SK-N-MC (cell line): ENCODE measurements at regions not wholly inside any gene's neighbourhood (a gene's known extent, or its start where the extent isn't known, plus 50 kb on each side); places are given as distances from the start of the nearest gene placed in this dataset.
"Not testable (repeated sequence)": the region's sequence is repeated elsewhere in the genome, so short reads cannot be mapped to it uniquely, and the experiment has no call there.

Source experiments
- DNase-seq: peaks from one replicate; pipeline ENCODE4 v3.0.0-alpha.2; 2011; ENCODE audit warnings: low read depth, low spot score
- H3K27ac ChIP-seq: fragments of 200-600 bp; sonication (generic); 2 replicates; pipeline ENCODE4 v1.5.1; 2016; ENCODE audit warnings: mixed run types
- H3K36me3 ChIP-seq: fragments of 200-600 bp; sonication (generic); 2 replicates; pipeline ENCODE4 v1.6.1; 2017; ENCODE audit warnings: antibody characterized with exemption, low read length, mixed read lengths; ENCODE audit not compliant: insufficient read depth
- H3K4me3 ChIP-seq: fragments of 200-600 bp; sonication (generic); 2 replicates; pipeline ENCODE4 v1.5.1; 2016
- H3K9ac ChIP-seq: fragments of 200-600 bp; sonication (generic); 2 replicates; pipeline ENCODE4 v1.8.0; 2017; ENCODE audit warnings: mixed run types, mixed read lengths; ENCODE audit not compliant: insufficient read length
- H3K9me3 ChIP-seq: fragments of 200-600 bp; sonication (generic); 2 replicates; pipeline ENCODE4 v1.6.1; 2017; ENCODE audit warnings: low read depth, mild to moderate bottlenecking, antibody characterized with exemption, low read length, moderate library complexity, mixed read lengths
- EZH2 ChIP-seq: fragments of 200-600 bp; sonication (generic); IDR thresholded peaks from one replicate; pipeline ENCODE4 v1.6.1; 2017; ENCODE audit warnings: antibody characterized with exemption
- FOXP2 ChIP-seq: optimal IDR thresholded peaks from 2 replicates; pipeline ENCODE3; 2011; ENCODE audit warnings: mild to moderate bottlenecking, moderate library complexity; ENCODE audit not compliant: insufficient read depth; ENCODE audit errors: extremely low read length, control extremely low read depth
- POLR2AphosphoS5 ChIP-seq: IDR thresholded peaks from 2 replicates; pipeline ENCODE4 v1.6.1; 2012; ENCODE audit warnings: mild to moderate bottlenecking, low read depth, low read length, borderline replicate concordance

DNA sequence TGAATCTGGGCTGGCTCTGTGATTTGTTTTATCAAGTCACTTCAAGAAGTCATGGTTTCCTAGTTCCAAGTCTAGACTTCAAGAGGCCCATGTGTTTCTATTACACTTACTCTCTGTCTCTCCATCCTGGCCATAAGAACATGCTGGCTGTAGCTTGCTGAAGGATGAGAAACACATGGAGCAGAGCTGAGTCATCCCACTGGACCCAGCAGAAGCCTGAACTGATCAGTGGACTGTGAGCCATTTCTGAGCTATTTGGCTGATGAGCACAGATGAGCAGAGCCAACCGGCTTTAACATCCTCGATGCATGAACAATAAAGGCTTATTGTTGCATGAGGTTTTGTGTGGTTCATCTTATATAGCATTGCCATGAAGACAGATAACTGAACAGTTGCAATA is 290.6 kb upstream of the BOD1L1 start:
- no peaks in the 10 kb centered on the region for H3K9me3 ChIP-seq
- H3K36me3 ChIP-seq, result no peaks in the 10 kb centered on the region
- TF ChIP-seq POLR2AphosphoS5 (no peak), FOXP2 (no peak), EZH2 (no peak)
- no peak for DNase-seq
- H3K27ac ChIP-seq, result no peak overlapping the region
- no peak overlapping the region for H3K4me3 ChIP-seq
- no peak overlapping the region for H3K9ac ChIP-seq

DNA sequence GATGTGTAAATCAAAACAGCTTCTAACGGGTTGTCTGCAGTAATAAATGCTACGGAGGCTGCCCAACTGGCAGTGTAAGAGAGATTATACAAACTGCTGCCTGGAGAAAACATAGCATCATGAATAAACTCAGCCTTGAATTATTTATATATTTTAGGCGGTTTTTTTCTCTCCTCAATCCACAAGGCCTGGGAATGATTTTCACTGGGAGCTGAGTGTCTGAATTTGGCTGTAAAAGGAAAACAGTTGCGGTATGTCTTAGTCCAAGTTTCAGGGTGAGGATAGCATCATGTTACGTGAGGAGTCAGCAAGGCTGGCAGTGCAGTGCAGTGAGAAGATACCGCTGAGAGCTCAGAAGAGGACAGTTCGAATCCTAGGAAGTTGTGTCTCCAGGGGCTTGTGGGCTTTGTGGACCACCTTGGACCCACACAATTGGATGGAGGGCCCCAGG is 291.5 kb upstream of the BOD1L1 start:
- Histone ChIP-seq H3K4me3 (no peak overlapping the region), H3K9me3 (no peaks in the 10 kb centered on the region), H3K27ac (no peak overlapping the region), H3K36me3 (no peaks in the 10 kb centered on the region), H3K9ac (no peak overlapping the region)
- TF ChIP-seq FOXP2 (no peak), POLR2AphosphoS5 (no peak), EZH2 (no peak)
- DNase-seq, result no peak

DNA sequence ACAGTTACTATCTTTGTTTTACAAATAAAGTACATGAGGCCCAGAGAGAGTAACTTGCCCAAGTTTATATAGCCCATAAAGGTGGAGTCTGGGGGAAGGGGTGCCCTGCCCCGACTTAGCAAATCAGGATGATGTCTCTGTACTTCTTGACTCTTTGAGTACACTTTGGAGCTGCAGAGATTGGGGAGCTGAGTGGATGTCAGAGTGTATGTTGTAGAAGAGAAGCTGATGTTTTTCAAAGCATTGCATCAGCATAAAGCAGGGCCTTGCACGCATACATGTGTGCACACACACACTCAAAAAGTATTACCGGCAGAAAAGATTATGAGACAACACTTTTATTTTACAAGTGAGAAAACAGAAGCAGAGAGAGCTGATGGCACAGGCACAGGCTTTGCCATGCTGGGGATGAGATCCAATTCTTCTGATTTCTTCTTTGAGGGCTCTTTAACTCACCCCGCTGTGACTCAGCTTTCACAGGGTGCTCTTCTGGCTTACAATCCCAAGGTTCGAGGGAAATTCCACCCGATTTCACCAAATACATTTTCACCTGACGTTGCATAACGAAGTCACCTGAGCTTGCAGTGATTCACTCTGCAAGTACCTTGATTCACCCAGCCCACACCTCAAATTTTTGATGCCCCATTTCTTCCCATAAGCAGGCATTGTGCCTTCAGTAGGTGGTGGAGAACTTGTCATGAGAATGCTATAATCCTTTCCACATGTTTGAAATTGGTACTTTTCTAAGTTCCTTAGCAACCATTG is 292.8 kb upstream of the BOD1L1 start:
- no peak overlapping the region for H3K9ac ChIP-seq
- H3K4me3 ChIP-seq, result no peak overlapping the region
- no peaks in the 10 kb centered on the region for H3K36me3 ChIP-seq
- no peak for DNase-seq
- TF ChIP-seq POLR2AphosphoS5, result no peak
- TF ChIP-seq FOXP2, result no peak
- TF ChIP-seq EZH2, result no peak
- no peak overlapping the region for H3K27ac ChIP-seq
- H3K9me3 ChIP-seq, result no peaks in the 10 kb centered on the region

DNA sequence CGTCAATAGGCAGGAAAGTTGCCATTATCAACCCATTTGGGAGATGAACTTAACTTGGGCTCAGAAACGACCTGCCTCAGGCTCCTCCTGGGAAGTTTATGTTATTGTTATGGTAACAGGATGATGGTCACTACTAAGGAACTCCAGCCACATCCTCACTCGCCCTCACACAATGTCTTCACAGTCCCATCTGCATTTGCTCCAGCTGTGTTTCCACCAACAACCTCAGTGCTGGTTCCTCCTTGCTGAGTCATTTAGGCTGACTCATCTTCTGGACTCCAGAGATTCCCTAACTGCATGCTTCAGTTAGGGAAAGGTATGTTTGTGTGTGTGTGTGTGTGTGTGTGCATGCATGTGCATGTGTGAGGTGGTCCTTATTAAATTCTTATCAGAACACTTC is 293.4 kb upstream of the BOD1L1 start:
- H3K36me3 ChIP-seq, result no peaks in the 10 kb centered on the region
- TF ChIP-seq EZH2 (no peak), FOXP2 (no peak), POLR2AphosphoS5 (no peak)
- no peak overlapping the region for H3K4me3 ChIP-seq
- H3K27ac ChIP-seq, result no peak overlapping the region
- no peak for DNase-seq
- no peak overlapping the region for H3K9ac ChIP-seq
- H3K9me3 ChIP-seq, result no peaks in the 10 kb centered on the region

DNA sequence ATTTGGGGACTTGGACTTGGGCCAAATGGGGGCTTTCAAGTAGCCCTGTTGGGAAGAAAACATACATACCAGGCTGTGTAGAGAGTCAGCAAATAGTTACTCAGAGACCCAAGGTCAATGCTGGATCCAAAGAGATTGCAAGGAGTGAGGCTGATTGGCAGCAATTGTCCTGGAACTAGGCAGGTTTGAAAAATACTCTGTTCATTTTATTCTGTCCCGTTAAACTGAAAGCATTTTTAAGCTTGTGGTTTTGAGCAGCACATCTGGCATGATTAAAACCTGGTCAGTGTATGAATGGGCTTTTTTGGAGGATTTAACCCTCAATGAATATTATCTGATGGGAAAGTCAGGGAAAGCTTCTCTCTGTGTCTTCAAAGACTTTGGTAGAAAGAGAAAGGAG is 294.3 kb upstream of the BOD1L1 start:
- Histone ChIP-seq H3K27ac (no peak overlapping the region), H3K4me3 (no peak overlapping the region)
- DNase-seq, result no peak

DNA sequence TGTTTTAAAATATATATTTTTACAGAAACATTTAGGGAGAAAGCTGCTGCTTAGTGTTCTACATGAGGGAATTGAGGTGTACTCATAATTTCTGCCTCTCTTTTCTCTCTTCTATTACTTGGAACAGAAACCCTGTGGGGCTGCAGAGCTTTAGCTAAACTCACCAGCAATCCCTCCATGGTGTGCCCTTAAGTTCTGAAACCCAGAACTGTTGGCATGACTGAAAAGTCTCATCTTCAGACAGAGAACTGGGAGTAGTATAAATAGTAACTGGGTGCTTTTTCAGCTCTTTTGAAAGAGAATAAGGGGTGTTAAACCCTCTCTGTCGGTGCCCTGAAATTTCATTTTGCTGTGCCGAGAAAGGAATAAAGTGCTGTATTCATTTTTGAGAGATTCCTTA is 294.9 kb upstream of the BOD1L1 start:
- Histone ChIP-seq H3K4me3 (no peak overlapping the region), H3K36me3 (no peaks in the 10 kb centered on the region), H3K27ac (no peak overlapping the region), H3K9ac (no peak overlapping the region), H3K9me3 (no peaks in the 10 kb centered on the region)
- no peak for TF ChIP-seq FOXP2
- no peak for TF ChIP-seq EZH2
- TF ChIP-seq POLR2AphosphoS5, result no peak
- DNase-seq, result no peak

More for the DNA sequence above, 294.3 kb upstream of the BOD1L1 start:
- H3K36me3 ChIP-seq, result no peaks in the 10 kb centered on the region
- TF ChIP-seq POLR2AphosphoS5 (no peak), EZH2 (no peak), FOXP2 (no peak)
- H3K9ac ChIP-seq, result no peak overlapping the region
- no peaks in the 10 kb centered on the region for H3K9me3 ChIP-seq

DNA sequence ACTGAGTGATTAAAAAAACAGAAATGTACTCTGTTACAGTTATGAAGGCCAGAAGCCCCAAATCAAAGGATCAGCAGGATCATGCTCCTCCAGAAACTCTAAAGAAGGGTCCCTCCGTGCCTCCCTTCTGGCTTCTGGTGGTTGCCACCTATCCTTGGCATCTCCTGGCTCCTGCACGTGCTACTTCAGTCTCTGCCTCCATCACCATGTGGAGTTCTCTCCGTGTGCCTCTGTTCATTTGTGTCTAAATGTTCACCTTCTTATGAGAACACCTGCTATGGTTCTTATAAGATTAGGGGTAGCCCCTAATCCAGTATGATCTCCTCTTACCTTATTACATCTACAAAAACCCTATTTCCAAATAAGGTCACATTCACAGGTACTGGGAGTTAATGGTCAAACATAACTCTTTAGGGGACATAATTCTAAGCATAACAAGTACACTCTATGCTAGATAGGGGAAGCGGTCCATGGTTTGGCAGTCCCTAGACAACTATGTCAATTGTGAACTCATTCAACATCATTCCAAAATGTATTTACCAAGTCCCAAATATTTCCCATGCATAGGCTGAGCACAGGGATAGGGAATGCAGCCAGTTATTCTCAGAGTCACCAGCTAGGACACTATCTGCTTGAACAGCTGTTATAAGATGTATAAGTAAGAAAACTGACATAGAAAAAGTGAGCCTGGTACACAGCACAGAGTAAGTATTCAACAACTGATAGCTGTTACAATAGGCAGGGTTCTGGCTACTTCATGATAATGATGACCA is 295.5 kb upstream of the BOD1L1 start:
- H3K9ac ChIP-seq, result no peak overlapping the region
- H3K9me3 ChIP-seq, result no peaks in the 10 kb centered on the region
- H3K27ac ChIP-seq, result no peak overlapping the region
- no peak overlapping the region for H3K4me3 ChIP-seq
- no peaks in the 10 kb centered on the region for H3K36me3 ChIP-seq
- no peak for DNase-seq
- TF ChIP-seq POLR2AphosphoS5 (no peak), EZH2 (no peak), FOXP2 (no peak)

DNA sequence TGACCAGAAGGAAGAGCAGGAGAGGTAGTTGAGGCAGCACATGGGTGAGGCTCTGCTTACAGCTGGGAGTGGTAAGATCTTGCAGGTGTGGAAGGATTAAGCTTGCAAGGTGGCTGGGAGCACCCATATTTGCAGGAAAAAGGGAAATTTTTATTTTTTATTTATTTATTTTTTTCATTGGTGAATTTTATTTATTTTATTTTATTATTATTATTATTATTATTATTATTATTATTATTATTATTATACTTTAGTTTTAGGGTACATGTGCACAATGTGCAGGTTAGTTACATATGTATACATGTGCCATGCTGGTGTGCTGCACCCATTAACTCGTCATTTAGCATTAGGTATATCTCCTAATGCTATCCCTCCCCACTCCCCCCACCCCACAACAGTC is 297.4 kb upstream of the BOD1L1 start:
- H3K27ac ChIP-seq, H3K4me3 ChIP-seq, H3K9me3 ChIP-seq, DNase-seq, H3K9ac ChIP-seq, H3K36me3 ChIP-seq: not testable (repeated sequence)
